ENCODE measurements at regions not wholly inside any gene's neighbourhood (a gene's known extent, or its start where the extent isn't known, plus 50 kb on each side); places are given as distances from the start of the nearest gene placed in this dataset.

GRCh38 chr10:30124704-30125103 lies 65.3 kb upstream of the JCAD start:
- TF ChIP-seq CTCF (IDR thresholded peaks at IDR 0.05; ENCODE audit: extremely low read depth in 1 of 2, insufficient read depth in 1 of 2, low read depth in 1 of 2, low read length in 2 of 2) (no peak), POLR2A (IDR thresholded peaks at IDR 0.05; ENCODE audit: low read depth, low read length) (no peak), MYC (IDR thresholded peaks at IDR 0.05; ENCODE audit: low read depth, low read length) (no peak), EZH2 (IDR thresholded peaks at IDR 0.05; ENCODE audit: borderline replicate concordance, low read depth, low read length, severe bottlenecking) (no peak), MAX (IDR thresholded peaks at IDR 0.05; ENCODE audit: insufficient read depth, insufficient read length) (no peak)

Data from endothelial cell of umbilical vein (primary cell).